IPS DF 19.7 (cell line): ENCODE measurements at regions not wholly inside any gene's neighbourhood (a gene's known extent, or its start where the extent isn't known, plus 50 kb on each side); places are given as distances from the start of the nearest gene placed in this dataset.

Experiments used
- DNase-seq: peaks from one replicate; pipeline ENCODE4 v3.0.0-alpha.2; 2013; ENCODE audit warnings: low read depth, low spot score

- no peak for DNase-seq
These were observed 282.3 kb downstream of the XXYLT1 start for GRCh38 chr3:194988495-194989165.

GRCh38 chr3:194989241-194989640 is 281.7 kb downstream of the XXYLT1 start:
- no peak for DNase-seq

GRCh38 chr3:194990454-194991337 is 280.3 kb downstream of the XXYLT1 start:
- no peak for DNase-seq

GRCh38 chr3:194991338-194991654 is 279.7 kb downstream of the XXYLT1 start:
- no peak for DNase-seq

GRCh38 chr3:194993896-194994295 is 277.1 kb downstream of the XXYLT1 start:
- DNase-seq = no peak

GRCh38 chr3:194994551-194994981 is 276.4 kb downstream of the XXYLT1 start:
- DNase-seq = no peak

- DNase-seq = no peak
These were observed 275.6 kb downstream of the XXYLT1 start for GRCh38 chr3:194995334-194995733.

GRCh38 chr3:194995922-194996321 is 275.0 kb downstream of the XXYLT1 start:
- DNase-seq = no peak

- DNase-seq = no peak
These were observed 274.2 kb downstream of the XXYLT1 start for GRCh38 chr3:194996746-194997145.

- DNase-seq = no peak
These were observed 272.5 kb downstream of the XXYLT1 start for GRCh38 chr3:194998417-194998816.

GRCh38 chr3:194998948-194999347 is 272.0 kb downstream of the XXYLT1 start:
- DNase-seq = no peak

- DNase-seq = no peak
These were observed 271.5 kb downstream of the XXYLT1 start for GRCh38 chr3:194999491-194999890.

- no peak for DNase-seq
These were observed 269.7 kb downstream of the XXYLT1 start for GRCh38 chr3:195001261-195001660.

GRCh38 chr3:195001961-195002861 is 268.7 kb downstream of the XXYLT1 start:
- DNase-seq = no peak

- DNase-seq = no peak
These were observed 267.7 kb downstream of the XXYLT1 start for GRCh38 chr3:195003006-195003892.

GRCh38 chr3:195003893-195004289 is 267.1 kb downstream of the XXYLT1 start:
- DNase-seq = no peak

- DNase-seq = no peak
These were observed 266.3 kb downstream of the XXYLT1 start for GRCh38 chr3:195004512-195005250.

GRCh38 chr3:195005251-195005620 is 265.7 kb downstream of the XXYLT1 start:
- DNase-seq = no peak

GRCh38 chr3:195005759-195006510 is 265.0 kb downstream of the XXYLT1 start:
- no peak for DNase-seq

- no peak for DNase-seq
These were observed 263.8 kb downstream of the XXYLT1 start for GRCh38 chr3:195007151-195007550.
